ENCODE measurements at regions not wholly inside any gene's neighbourhood (a gene's known extent, or its start where the extent isn't known, plus 50 kb on each side); places are given as distances from the start of the nearest gene placed in this dataset.
"Not testable (repeated sequence)": the region's sequence is repeated elsewhere in the genome, so short reads cannot be mapped to it uniquely, and the experiment has no call there.

GRCh38 chr1:168835176-168835575, 106.2 kb upstream of the DPT start:
- H3K9me3 ChIP-seq, result no peaks in the 10 kb centered on the region

DNA sequence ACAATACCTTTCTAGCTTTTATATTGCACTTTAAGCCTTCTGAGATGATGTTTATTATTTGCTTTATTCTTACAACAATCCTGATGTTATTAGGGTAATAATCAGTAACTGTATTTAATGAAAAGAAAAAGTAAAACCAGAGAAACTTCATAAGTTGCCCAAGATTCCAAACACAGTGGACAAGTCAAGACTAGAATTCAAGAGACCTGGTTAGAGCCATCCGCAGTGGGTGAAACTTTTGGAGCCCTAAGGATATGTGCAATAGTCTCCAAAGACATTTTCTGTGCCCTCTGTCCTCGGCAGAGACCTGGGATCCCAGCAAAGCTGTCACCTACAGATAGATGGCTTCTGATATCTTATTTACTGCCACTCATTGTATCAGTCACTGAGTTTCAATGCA, 106.8 kb upstream of the DPT start:
- TF ChIP-seq POLR2A (IDR thresholded peaks at IDR 0.05) (no peak), EP300 (IDR thresholded peaks at IDR 0.05) (no peak)
- TF ChIP-seq, protein P1, sequence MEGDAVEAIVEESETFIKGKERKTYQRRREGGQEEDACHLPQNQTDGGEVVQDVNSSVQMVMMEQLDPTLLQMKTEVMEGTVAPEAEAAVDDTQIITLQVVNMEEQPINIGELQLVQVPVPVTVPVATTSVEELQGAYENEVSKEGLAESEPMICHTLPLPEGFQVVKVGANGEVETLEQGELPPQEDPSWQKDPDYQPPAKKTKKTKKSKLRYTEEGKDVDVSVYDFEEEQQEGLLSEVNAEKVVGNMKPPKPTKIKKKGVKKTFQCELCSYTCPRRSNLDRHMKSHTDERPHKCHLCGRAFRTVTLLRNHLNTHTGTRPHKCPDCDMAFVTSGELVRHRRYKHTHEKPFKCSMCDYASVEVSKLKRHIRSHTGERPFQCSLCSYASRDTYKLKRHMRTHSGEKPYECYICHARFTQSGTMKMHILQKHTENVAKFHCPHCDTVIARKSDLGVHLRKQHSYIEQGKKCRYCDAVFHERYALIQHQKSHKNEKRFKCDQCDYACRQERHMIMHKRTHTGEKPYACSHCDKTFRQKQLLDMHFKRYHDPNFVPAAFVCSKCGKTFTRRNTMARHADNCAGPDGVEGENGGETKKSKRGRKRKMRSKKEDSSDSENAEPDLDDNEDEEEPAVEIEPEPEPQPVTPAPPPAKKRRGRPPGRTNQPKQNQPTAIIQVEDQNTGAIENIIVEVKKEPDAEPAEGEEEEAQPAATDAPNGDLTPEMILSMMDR (IDR thresholded peaks at IDR 0.05), result no peak
- DNase-seq (ENCODE audit: low spot score in 2 of 2), result no peak
- Histone ChIP-seq H3K27ac (no peak overlapping the region), H3K4me3 (no peak overlapping the region), H3K4me1 (no peaks in the 10 kb centered on the region), H3K9me3 (no peaks in the 10 kb centered on the region), H3K36me3 (no peaks in the 10 kb centered on the region), H3K27me3 (no peaks in the 10 kb centered on the region)
- 84 to 86% methylated on average over 2 of the region's 2 CpGs for WGBS, 2 donors

More at GRCh38 chr1:168835176-168835575, 106.2 kb upstream of the DPT start:
- no peak for DNase-seq (ENCODE audit: low spot score in 2 of 2)
- Histone ChIP-seq H3K27ac (no peak overlapping the region), H3K4me3 (no peak overlapping the region), H3K36me3 (no peaks in the 10 kb centered on the region), H3K4me1 (no peaks in the 10 kb centered on the region), H3K27me3 (no peaks in the 10 kb centered on the region)
- TF ChIP-seq EP300 (IDR thresholded peaks at IDR 0.05) (no peak), POLR2A (IDR thresholded peaks at IDR 0.05) (no peak)
- TF ChIP-seq, protein P1 (IDR thresholded peaks at IDR 0.05), result no peak
- WGBS, 2 donors, result 73 to 83% methylated on average over 1 of the region's 1 CpG

DNA sequence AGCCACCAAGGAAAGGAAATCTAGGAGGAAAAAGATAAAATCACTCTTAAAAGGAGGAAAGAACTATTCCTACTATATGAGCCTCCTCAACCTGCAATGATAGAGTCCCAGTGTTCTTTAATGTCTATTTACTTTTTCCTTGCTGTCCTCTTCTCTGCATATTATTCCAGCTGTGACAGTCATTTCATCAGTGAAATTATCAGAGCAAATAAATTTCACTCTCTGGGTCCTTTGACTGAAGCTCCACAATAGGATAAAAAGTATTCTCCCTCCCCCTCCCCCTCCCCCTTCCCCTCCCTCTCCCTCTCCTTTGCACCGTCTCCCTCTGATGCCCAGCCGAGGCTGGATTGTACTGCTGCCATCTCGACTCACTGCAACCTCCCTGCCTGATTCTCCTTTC, 107.5 kb upstream of the DPT start:
- H3K27me3 ChIP-seq, result no peaks in the 10 kb centered on the region
- H3K27ac ChIP-seq, result no peak overlapping the region
- H3K9me3 ChIP-seq, result no peaks in the 10 kb centered on the region
- H3K36me3 ChIP-seq, result no peaks in the 10 kb centered on the region
- DNase-seq (ENCODE audit: low spot score in 2 of 2), result no peak
- H3K4me3 ChIP-seq, result no peak overlapping the region
- 82 to 90% methylated on average over 3 of the region's 3 CpGs for WGBS, 2 donors
- no peaks in the 10 kb centered on the region for H3K4me1 ChIP-seq
- TF ChIP-seq POLR2A (IDR thresholded peaks at IDR 0.05), result no peak
- TF ChIP-seq EP300 (IDR thresholded peaks at IDR 0.05), result no peak
- TF ChIP-seq, protein P1 (IDR thresholded peaks at IDR 0.05), result no peak

DNA sequence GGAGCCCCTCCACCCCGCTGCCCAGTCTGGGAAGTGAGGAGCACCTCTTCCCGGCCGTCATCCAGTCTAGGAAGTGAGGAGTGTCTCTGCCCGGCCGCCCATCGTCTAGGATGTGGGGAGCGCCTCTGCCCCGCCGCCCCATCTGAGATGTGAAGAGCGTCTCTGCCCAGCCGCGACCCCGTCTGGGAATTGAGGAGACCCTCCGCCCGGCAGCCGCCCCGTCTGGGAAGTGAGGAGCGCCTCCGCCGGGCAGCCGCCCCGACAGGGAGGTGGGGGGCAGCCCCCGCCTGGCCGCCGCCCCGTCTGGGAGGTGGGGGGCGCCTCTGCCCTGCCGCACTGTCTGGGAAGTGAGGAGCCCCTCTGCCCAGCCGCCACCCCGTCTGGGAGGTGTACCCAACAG, 108.2 kb upstream of the DPT start:
- not testable (repeated sequence) for H3K9me3 ChIP-seq; H3K36me3 ChIP-seq; H3K4me3 ChIP-seq; H3K4me1 ChIP-seq; H3K27me3 ChIP-seq; DNase-seq (ENCODE audit: low spot score in 2 of 2); H3K27ac ChIP-seq
- 91 to 94% methylated on average over 23 to 25 of the region's 30 CpGs for WGBS, 2 donors

DNA sequence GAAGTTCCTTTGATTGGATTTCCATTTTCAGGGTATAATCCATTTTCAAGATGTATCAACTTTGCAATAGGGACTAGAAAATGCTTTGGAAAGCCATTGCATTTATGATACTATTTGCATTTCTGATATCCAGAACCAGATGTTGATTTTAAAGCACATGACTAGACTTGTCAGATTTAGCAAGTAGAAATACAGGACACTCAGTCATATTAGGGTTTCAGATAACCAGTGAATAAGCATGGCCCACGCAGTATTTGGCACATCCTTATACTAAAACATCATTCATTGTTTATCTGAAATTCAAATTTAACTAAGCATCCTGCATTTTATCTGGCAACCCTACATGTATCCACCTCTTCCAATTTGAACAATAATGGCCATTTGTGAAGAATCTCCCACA, 113.3 kb upstream of the DPT start:
- Histone ChIP-seq H3K4me3 (no peak overlapping the region), H3K9me3 (no peaks in the 10 kb centered on the region), H3K27me3 (no peaks in the 10 kb centered on the region), H3K27ac (no peak overlapping the region), H3K4me1 (no peaks in the 10 kb centered on the region), H3K36me3 (no peaks in the 10 kb centered on the region)
- WGBS, 2 donors, result 96 to 97% methylated on average over 1 of the region's 1 CpG
- DNase-seq (ENCODE audit: low spot score in 2 of 2), result no peak
- TF ChIP-seq POLR2A (IDR thresholded peaks at IDR 0.05) (no peak), EP300 (IDR thresholded peaks at IDR 0.05) (no peak)
- TF ChIP-seq, protein P1 (IDR thresholded peaks at IDR 0.05), result no peak

DNA sequence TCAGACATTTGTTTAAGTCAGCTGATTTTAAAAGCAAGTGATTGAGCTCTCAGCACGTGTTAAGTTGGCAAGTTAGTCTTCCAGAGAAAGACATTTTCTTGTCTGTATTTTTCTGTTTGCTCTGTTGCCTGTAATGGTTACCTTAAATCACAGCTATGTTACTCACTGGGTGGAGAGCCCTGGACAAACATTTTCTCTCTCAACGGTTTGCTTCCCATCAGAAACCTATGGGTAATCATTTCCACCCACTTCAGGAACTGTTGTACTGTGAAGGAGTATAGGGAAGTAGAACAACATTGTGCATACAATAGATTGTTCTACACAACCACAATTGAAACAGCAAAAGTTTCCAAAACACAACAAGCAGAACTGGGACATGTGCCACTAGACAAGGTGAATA, 113.9 kb upstream of the DPT start:
- Histone ChIP-seq H3K4me1 (no peaks in the 10 kb centered on the region), H3K9me3 (no peaks in the 10 kb centered on the region), H3K27ac (no peak overlapping the region), H3K36me3 (no peaks in the 10 kb centered on the region), H3K4me3 (no peak overlapping the region), H3K27me3 (no peaks in the 10 kb centered on the region)
- WGBS, 2 donors, result 64 to 73% methylated on average over 2 of the region's 2 CpGs
- TF ChIP-seq EP300 (IDR thresholded peaks at IDR 0.05) (no peak), POLR2A (IDR thresholded peaks at IDR 0.05) (no peak)
- TF ChIP-seq, protein P1 (IDR thresholded peaks at IDR 0.05), result no peak
- DNase-seq (ENCODE audit: low spot score in 2 of 2), result no peak

Measured in tibial nerve (tissue), 4 donors.